ENCODE measurements at regions not wholly inside any gene's neighbourhood (a gene's known extent, or its start where the extent isn't known, plus 50 kb on each side); places are given as distances from the start of the nearest gene placed in this dataset.
"Not testable (repeated sequence)": the region's sequence is repeated elsewhere in the genome, so short reads cannot be mapped to it uniquely, and the experiment has no call there.

DNA sequence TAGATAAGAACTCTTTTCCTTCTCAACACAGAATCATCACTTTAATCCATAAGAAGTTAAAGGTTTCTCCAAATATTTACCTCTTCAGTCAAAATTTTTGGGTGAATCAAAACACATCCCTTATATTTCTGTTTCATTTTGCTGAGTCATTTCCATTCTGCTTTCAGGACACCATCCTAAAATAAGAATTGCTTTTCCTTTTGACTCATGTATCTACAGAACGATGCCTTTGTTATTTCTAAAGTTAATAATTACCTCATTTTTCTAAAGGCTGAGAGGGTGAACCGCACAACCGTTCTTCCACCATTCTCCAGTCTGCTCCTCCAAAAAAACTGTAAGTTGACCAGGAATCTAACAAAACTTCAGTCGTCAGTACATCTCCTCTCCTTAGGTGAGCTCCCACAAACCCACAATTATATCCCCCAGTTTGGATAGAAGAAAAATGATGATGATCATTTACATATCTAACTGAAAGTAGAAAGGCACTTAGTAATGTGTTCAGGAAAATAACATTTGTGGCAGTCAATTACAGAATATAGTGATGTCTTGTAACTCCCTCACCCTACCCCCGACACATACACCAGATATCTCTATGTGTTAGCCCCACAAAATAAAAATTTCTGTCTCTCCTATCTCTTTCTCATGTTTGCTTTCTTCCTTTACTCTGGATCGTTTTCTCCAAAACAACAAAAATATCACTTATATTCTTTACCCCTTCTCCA lies 162.5 kb downstream of the RAD51AP2 start:
- intact Hi-C loops (cut with DNase I; ENCODE audit: low total_unique reads) = no loop called here
- 36 to 57% (median 40%) methylated on average over 6 of the region's 6 CpGs for WGBS, 5 donors
- H3K27me3 ChIP-seq = no peaks in the 10 kb centered on the region

DNA sequence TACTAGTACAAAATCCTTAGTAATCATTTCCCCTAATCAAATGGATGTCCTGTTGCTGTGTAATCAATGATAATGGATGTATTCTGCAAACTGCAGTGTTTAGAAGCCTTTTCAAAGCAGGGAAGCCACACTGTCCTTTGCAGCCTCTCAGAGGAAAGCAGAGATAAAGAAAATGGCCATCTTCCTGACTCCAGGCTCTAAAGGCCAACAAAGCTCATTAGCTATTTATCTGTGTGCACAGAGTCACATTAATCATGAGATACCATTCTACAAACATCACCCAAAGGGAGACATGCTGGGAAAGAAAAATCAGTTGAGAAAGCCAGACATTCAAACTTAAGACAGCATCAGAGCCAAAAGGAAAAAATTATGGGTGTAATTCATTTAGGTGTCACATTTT lies 165.0 kb downstream of the RAD51AP2 start:
- Histone ChIP-seq H3K4me1 (no peaks in the 10 kb centered on the region), H3K27me3 (no peaks in the 10 kb centered on the region), H3K36me3 (no peaks in the 10 kb centered on the region), H3K4me3 (no peak overlapping the region), H3K9me3 (peaks cover 0 to 3% (median 0%) of the 10 kb centered on the region in 4 donors), H3K27ac (no peak overlapping the region)
- intact Hi-C loops (cut with DNase I; ENCODE audit: low total_unique reads) = no loop called here
- TF ChIP-seq EP300 (IDR thresholded peaks at IDR 0.05) = no peak
- TF ChIP-seq POLR2AphosphoS5 (IDR thresholded peaks at IDR 0.05) = no peak
- TF ChIP-seq, protein P1, sequence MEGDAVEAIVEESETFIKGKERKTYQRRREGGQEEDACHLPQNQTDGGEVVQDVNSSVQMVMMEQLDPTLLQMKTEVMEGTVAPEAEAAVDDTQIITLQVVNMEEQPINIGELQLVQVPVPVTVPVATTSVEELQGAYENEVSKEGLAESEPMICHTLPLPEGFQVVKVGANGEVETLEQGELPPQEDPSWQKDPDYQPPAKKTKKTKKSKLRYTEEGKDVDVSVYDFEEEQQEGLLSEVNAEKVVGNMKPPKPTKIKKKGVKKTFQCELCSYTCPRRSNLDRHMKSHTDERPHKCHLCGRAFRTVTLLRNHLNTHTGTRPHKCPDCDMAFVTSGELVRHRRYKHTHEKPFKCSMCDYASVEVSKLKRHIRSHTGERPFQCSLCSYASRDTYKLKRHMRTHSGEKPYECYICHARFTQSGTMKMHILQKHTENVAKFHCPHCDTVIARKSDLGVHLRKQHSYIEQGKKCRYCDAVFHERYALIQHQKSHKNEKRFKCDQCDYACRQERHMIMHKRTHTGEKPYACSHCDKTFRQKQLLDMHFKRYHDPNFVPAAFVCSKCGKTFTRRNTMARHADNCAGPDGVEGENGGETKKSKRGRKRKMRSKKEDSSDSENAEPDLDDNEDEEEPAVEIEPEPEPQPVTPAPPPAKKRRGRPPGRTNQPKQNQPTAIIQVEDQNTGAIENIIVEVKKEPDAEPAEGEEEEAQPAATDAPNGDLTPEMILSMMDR (IDR thresholded peaks at IDR 0.05) = no peak
- no peak for TF ChIP-seq POLR2A (IDR thresholded peaks at IDR 0.05)
- no peak for DNase-seq

More for the DNA sequence above, 162.5 kb downstream of the RAD51AP2 start:
- Histone ChIP-seq H3K36me3 (no peaks in the 10 kb centered on the region), H3K27ac (no peak overlapping the region), H3K9me3 (peaks cover 0 to 3% (median 0%) of the 10 kb centered on the region in 4 donors), H3K4me1 (no peaks in the 10 kb centered on the region), H3K4me3 (no peak overlapping the region)
- TF ChIP-seq POLR2AphosphoS5 (IDR thresholded peaks at IDR 0.05) = no peak
- TF ChIP-seq, protein P1 (IDR thresholded peaks at IDR 0.05) = no peak
- no peak for TF ChIP-seq POLR2A (IDR thresholded peaks at IDR 0.05)
- no peak for TF ChIP-seq EP300 (IDR thresholded peaks at IDR 0.05)
- no peak for DNase-seq

DNA sequence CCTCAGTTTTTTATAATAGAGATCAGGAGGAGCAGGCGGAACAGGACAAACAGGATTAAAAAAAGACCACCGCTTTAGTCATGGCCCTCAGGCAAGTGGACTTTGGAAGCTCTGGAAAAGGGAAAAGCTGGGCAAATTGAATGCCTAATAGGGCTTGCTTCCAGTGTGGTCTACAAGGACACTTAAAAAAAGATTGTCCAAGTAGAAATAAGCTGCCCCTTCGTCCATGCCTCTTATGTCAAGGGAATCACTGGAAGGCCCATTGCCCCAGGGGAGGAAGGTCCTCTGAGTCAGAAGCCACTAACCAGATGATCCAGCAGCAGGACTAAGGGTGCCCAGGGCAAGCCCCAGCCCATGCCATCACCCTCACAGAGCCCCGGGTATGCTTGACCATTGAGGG lies 175.5 kb downstream of the RAD51AP2 start:
- H3K4me3 ChIP-seq; H3K36me3 ChIP-seq; H3K27me3 ChIP-seq; H3K9me3 ChIP-seq; H3K4me1 ChIP-seq; DNase-seq; intact Hi-C loops (cut with DNase I; ENCODE audit: low total_unique reads); H3K27ac ChIP-seq: not testable (repeated sequence)
- 44 to 77% (median 68%) methylated on average over 4 of the region's 4 CpGs for WGBS, 5 donors

DNA sequence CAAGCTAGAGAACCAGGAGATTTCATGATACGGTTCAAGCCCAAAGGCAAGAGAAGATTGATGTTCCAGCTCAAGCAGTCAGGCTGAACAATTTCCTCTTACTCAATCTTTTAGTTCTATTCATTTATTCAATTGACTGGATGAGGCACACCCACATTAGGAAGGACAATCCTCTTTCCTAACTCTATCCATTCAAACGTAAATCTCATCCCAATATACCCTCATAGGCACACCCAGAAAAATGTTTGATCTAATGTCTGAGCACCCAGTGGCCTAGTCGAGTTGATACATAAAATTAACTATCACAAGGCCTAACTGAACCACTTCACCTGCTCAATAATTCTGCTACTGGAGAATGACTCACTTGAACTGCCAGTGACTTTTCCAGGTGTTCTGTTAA lies 180.7 kb downstream of the RAD51AP2 start:
- Histone ChIP-seq H3K4me1 (no peaks in the 10 kb centered on the region), H3K27ac (no peak overlapping the region), H3K27me3 (no peaks in the 10 kb centered on the region), H3K36me3 (no peaks in the 10 kb centered on the region), H3K9me3 (no peaks in the 10 kb centered on the region), H3K4me3 (no peak overlapping the region)
- no peak for TF ChIP-seq POLR2A (IDR thresholded peaks at IDR 0.05)
- no peak for TF ChIP-seq POLR2AphosphoS5 (IDR thresholded peaks at IDR 0.05)
- TF ChIP-seq EP300 (IDR thresholded peaks at IDR 0.05) = no peak
- TF ChIP-seq, protein P1 (IDR thresholded peaks at IDR 0.05) = no peak
- 76 to 84% (median 81%) methylated on average over 3 of the region's 3 CpGs for WGBS, 5 donors
- no peak for DNase-seq
- intact Hi-C loops (cut with DNase I; ENCODE audit: low total_unique reads) = no loop called here

DNA sequence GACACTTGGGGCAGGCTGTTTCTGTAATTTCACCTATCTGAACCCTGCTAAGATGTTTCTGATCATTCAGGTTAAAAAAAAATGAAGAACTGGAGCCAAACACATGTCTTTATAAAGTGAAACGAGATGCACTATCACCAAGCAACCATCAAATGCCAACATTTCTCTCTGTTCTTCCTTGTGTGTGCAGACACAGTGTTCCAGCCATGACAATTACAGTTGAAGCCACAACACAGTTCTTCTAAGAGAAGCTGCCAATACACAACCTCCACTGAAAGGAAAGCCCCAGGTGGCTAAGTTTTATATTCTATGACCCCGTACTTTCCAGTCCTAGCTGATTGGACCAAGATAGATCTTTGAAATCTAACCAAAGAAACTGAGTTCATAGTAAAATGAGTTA lies 181.8 kb downstream of the RAD51AP2 start:
- WGBS, 5 donors = 55 to 75% (median 73%) methylated on average over 2 of the region's 2 CpGs
- TF ChIP-seq EP300 (IDR thresholded peaks at IDR 0.05) (no peak), POLR2AphosphoS5 (IDR thresholded peaks at IDR 0.05) (no peak), POLR2A (IDR thresholded peaks at IDR 0.05) (no peak)
- TF ChIP-seq, protein P1 (IDR thresholded peaks at IDR 0.05) = no peak
- no peak for DNase-seq
- Histone ChIP-seq H3K27me3 (no peaks in the 10 kb centered on the region), H3K4me1 (no peaks in the 10 kb centered on the region), H3K27ac (no peak overlapping the region), H3K36me3 (no peaks in the 10 kb centered on the region), H3K9me3 (no peaks in the 10 kb centered on the region), H3K4me3 (no peak overlapping the region)
- intact Hi-C loops (cut with DNase I; ENCODE audit: low total_unique reads) = no loop called here

Data from stomach (tissue), 8 donors.